Mucosa of descending colon (tissue), 3 donors: ENCODE measurements at regions not wholly inside any gene's neighbourhood (a gene's known extent, or its start where the extent isn't known, plus 50 kb on each side); places are given as distances from the start of the nearest gene placed in this dataset.

Experiments used
- ATAC-seq: fragments of 200-7000 bp; cut with Tn5 transposase; one replicate; pipeline ENCODE4 v1.9.1; 2020; ENCODE audit warnings: mild to moderate bottlenecking, moderate library complexity
- DNase-seq, 3 donors: peaks; one replicate each; pipeline ENCODE4 v3.0.0-alpha.2; 2020
- H3K36me3 ChIP-seq: fragments of 200-600 bp; one replicate; pipeline ENCODE4 v1.8.0; 2021; ENCODE audit warnings: low read depth, mild to moderate bottlenecking
- H3K4me1 ChIP-seq: fragments of 200-600 bp; one replicate; pipeline ENCODE4 v1.8.0; 2021; ENCODE audit warnings: low read depth, mild to moderate bottlenecking
- H3K4me3 ChIP-seq: fragments of 200-600 bp; one replicate; pipeline ENCODE4 v1.8.0; 2021; ENCODE audit warnings: mild to moderate bottlenecking
- H3K9me3 ChIP-seq: fragments of 200-600 bp; one replicate; pipeline ENCODE4 v1.8.0; 2021; ENCODE audit warnings: mild to moderate bottlenecking
- intact Hi-C, 2 donors: fragments of 100-400 bp; cut with DNase I in 1 of 2; cut with micrococcal nuclease in 1 of 2; formaldehyde crosslinking; loops; one replicate each; pipeline versions ENCODE4 v1.11.0 to v1.11.1; 2022; cut with DNase I, micrococcal nuclease
- TF ChIP-seq, protein P1 (sequence below): fragments of 200-600 bp; IDR thresholded peaks from one replicate; pipeline ENCODE4 v1.8.0; 2022; ENCODE audit warnings: antibody characterized with exemption, mild to moderate bottlenecking
- donor health status: DM: no; HTN: no; CAD: no; lungs with moderate emphysema.
- donor health status: DM: no; HTN: no; CAD: no.
- donor health status: DM: no; HTN: yes; CAD: no.

DNA sequence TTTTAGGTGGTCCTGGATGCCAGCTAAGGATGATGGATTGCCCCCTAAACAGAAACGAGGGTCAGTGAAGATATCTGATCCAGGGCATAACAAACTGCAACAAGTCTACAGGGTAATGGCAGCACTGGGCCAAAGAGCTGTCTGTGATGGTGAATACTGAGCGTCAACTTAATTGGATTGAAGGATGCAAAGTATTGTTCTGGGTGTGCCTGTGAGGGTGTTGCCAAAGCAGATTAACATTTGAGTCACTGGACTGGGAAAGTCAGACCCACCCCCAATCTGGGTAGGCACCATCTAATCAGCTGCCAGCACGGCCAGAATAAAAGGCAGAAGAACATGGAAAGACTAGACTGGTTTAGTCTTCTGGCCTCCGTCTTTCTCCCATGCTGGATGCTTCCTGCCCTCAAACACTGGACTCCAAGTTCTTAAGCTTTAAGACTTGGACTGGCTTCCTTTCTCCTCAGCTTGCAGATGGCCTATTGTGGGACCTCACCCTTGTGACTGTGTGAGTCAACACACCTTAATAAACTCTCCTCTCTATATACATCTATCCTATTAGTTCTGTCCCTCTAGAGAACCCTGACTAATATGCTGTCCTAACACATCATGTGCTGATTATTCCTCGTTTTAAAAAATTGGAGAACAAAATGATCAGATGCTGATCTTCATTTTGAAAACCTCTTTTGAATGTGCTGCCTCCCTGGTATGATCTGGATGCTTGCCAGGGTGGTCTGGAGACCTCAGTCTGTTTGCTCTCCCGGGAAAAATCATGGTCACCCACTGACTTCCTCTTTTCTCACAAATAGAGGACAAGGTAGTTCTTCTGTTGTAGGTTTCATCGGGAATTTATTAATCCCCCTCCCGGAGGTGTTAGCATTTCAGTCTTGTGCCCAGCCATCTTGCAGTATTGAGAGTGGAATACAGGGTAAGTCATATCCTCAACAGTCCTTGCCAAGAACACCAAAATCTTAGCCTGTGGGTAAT, 234.7 kb downstream of the SETD4 start:
- Histone ChIP-seq H3K4me3 (no peak overlapping the region), H3K4me1 (no peaks in the 10 kb centered on the region), H3K36me3 (no peaks in the 10 kb centered on the region), H3K9me3 (no peaks in the 10 kb centered on the region)
- ATAC-seq (no peak), DNase-seq (no peak)
- TF ChIP-seq, protein P1, sequence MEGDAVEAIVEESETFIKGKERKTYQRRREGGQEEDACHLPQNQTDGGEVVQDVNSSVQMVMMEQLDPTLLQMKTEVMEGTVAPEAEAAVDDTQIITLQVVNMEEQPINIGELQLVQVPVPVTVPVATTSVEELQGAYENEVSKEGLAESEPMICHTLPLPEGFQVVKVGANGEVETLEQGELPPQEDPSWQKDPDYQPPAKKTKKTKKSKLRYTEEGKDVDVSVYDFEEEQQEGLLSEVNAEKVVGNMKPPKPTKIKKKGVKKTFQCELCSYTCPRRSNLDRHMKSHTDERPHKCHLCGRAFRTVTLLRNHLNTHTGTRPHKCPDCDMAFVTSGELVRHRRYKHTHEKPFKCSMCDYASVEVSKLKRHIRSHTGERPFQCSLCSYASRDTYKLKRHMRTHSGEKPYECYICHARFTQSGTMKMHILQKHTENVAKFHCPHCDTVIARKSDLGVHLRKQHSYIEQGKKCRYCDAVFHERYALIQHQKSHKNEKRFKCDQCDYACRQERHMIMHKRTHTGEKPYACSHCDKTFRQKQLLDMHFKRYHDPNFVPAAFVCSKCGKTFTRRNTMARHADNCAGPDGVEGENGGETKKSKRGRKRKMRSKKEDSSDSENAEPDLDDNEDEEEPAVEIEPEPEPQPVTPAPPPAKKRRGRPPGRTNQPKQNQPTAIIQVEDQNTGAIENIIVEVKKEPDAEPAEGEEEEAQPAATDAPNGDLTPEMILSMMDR, result no peak
- intact Hi-C loops, result no loop called here

DNA sequence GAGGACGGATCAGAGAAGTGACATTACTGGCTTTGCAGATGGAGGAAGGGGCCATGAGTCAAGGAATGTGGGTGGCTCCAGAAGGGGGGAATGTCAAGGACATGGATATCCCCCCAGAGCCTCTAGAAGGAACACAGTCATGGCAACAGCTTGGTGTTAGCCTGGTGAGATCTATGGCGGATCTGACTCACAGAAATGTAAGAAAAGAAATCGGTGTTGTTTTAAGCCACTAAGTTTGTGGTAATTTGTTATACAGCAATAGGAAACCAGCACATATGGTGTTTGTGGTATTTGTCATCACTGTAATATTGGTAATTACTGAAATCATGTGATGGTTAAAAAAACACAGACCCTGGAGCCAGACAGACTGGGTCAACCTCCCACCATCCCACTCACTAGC, 236.2 kb downstream of the SETD4 start:
- Histone ChIP-seq H3K9me3 (no peaks in the 10 kb centered on the region), H3K4me1 (no peaks in the 10 kb centered on the region), H3K4me3 (no peak overlapping the region), H3K36me3 (no peaks in the 10 kb centered on the region)
- DNase-seq, result no peak
- TF ChIP-seq, protein P1, result no peak
- intact Hi-C loops, result no loop called here
- no peak for ATAC-seq

DNA sequence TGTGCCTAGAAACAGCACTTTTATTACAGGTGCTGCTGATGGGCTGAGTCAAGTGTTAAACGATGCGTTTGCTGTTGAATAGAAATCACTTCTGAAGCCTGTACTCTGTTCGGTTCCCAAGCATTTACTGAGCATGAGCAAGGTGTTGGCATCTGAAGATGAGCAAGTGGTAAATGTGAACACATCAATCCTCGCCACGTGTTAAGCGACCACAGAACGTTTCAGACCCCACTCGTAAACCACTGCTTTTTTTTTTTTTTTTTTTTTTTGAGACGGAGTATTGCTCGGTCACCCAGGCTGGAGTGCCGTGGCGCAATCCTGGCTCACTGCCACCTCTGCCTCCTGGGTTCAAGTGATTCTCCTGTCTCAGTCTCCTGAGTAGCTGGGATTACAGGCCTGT, 241.2 kb downstream of the SETD4 start:
- DNase-seq (no peak), ATAC-seq (no peak)
- H3K4me1 ChIP-seq, result no peaks in the 10 kb centered on the region
- H3K36me3 ChIP-seq, result no peaks in the 10 kb centered on the region
- TF ChIP-seq, protein P1, result no peak
- intact Hi-C loops, result no loop called here
- H3K4me3 ChIP-seq, result no peak overlapping the region
- H3K9me3 ChIP-seq, result no peaks in the 10 kb centered on the region

DNA sequence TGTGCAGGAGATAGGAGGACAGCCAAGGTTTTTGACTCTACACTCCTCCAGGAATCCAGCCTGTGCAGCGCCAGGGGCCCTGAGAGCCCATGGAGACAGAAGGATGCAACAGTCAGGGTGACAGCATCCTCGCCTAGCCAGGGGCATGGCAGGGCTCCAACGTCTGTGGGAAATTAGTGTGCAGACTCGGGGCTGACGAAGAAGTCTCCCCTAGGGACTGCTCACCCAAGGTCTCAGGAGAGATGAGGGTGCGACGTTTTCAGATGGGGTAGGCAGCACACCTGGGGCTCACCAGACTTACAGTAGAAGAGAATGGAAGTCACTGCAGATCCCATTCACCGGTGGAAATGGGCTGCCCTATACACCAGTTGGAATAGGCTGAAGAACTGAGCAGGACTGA, 241.7 kb downstream of the SETD4 start:
- no peaks in the 10 kb centered on the region for H3K4me1 ChIP-seq
- H3K4me3 ChIP-seq, result no peak overlapping the region
- ATAC-seq, result no peak
- no peaks in the 10 kb centered on the region for H3K36me3 ChIP-seq
- H3K9me3 ChIP-seq, result no peaks in the 10 kb centered on the region
- TF ChIP-seq, protein P1, result no peak
- intact Hi-C loops, result no loop called here
- DNase-seq, result no peak

DNA sequence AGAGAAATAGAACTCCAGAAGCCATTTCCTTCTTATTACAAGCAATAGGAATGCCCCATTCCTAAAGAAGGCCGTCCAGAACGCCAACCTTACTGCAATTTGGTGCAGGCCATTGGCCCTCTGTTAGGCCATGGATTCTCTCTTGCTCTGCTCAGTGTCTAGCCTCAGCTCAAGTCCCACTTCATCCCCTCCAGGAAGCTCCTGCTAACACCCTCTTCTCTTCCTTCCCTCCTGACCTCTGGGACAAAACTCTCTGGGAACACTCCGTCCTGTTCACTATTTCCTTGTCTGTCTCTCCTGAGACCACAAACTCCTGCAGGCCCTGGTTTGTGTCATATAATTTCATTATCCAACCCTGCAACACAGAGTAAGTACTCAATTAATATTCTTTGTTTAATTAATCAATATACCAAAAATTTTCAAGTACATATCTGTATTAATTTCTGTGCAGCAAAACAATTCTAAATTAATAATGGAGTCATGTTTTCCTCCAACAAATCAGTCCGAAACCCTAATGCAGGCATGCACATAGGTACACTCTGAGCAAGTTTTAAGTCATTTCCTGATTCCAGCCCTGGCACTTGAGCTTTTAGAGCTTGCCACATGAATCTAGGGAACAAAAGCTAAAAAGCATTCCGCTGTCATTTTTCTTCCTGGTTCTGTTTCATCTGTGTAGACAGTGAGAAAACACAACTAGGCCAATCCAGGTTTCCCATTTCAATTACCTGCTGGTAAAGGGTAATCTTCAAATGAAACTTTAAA, 245.3 kb downstream of the SETD4 start:
- no peaks in the 10 kb centered on the region for H3K4me1 ChIP-seq
- DNase-seq (no peak), ATAC-seq (no peak)
- intact Hi-C loops, result no loop called here
- no peaks in the 10 kb centered on the region for H3K36me3 ChIP-seq
- no peaks in the 10 kb centered on the region for H3K9me3 ChIP-seq
- TF ChIP-seq, protein P1, result no peak
- H3K4me3 ChIP-seq, result no peak overlapping the region
